Suppressor macrophage treated with lipopolysaccharide for 1 hour (primary cell): ENCODE measurements at regions not wholly inside any gene's neighbourhood (a gene's known extent, or its start where the extent isn't known, plus 50 kb on each side); places are given as distances from the start of the nearest gene placed in this dataset.
"Not testable (repeated sequence)": the region's sequence is repeated elsewhere in the genome, so short reads cannot be mapped to it uniquely, and the experiment has no call there.

Experiments used
- DNase-seq, 3 donors: peaks; one replicate each; pipeline ENCODE4 v3.0.0-alpha.2; 2020 to 2022

DNA sequence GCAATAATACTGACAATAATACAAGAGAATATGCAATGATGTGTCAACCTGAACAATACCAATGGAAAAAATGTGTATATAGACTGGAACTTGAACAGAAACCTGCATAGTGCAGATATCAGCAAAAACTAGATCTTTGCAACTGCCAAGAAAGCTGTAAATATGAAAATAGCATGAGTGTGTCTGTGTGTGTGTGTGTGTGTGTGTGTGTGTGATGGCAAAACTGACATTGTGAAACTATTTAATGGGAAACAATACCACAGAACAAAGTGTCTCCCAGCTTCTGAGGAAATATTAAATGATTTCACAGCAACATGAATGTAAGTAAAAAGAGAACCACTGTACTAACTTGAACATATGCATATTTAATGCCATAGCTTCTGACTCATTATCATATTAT is 558.2 kb upstream of the LINC00305 start:
- peak; percentile 3 to 38 (median 19) for DNase-seq

DNA sequence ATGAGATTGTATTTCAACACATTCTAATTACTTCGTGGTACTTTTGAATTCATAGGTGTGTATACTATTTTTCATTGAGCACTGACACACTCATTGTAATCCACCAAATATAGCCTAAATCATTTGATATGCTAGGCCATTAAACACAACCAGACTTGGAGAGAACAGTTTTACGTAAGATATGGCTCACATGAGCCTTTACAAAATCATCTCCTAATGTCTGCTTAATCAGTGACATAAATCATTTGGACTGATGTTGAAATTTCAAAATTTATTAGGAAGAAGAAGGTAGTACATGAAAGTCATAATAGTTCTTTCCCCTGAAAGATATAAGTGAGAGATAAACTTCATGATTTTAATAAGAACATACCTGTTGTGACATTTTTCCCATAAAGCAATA is 550.2 kb upstream of the LINC00305 start:
- peak in 2 of 3 donors; percentile 12 to 36 for DNase-seq

GRCh38 chr18:64695851-64696553 is 547.1 kb upstream of the LINC00305 start:
- peak in 2 of 3 donors; percentile 19 to 28 for DNase-seq

DNA sequence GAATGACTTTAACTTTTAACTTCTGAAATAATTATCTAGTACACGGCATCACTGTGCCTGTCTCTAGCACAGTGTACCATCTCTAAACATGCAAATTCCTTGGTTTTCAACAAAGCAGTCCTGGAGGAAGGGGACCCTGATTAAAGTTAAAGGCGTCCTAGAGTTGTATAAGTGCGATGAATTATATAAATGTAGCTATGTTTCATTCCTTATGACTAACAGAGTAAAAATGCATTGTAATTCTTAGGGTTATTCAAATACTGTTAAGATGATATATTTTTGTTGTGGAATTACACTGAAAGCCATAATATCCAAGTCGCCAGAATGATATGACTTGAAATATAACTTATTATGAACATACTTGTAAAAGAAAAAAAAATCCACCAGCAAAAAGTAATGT is 544.9 kb upstream of the LINC00305 start:
- DNase-seq: no peak

GRCh38 chr18:64692826-64693225 is 543.9 kb upstream of the LINC00305 start:
- DNase-seq: no peak

DNA sequence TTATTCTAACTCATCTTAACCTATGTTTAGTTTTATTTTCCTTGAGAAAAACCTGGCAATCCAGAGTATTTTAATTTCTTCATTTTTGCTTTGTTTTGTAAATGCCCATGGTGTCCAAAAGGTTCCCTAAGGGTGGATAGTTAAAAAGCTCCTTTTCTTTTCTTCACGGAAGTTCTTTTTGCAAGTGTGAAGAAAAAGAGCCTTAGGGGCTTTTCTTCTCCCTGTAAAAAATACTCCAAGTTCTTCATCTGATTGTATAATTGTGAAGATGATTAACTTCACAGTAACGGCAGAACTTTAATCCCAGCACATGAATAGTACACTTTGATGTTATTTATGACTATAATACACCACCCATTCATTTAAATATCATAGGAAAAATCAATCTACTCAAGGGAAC is 530.2 kb upstream of the LINC00305 start:
- no peak for DNase-seq

GRCh38 chr18:64678048-64678447 is 529.2 kb upstream of the LINC00305 start:
- DNase-seq: no peak

GRCh38 chr18:64674694-64675093 is 525.8 kb upstream of the LINC00305 start:
- DNase-seq: no peak

GRCh38 chr18:64671293-64671692 is 522.4 kb upstream of the LINC00305 start:
- DNase-seq: not testable (repeated sequence)

DNA sequence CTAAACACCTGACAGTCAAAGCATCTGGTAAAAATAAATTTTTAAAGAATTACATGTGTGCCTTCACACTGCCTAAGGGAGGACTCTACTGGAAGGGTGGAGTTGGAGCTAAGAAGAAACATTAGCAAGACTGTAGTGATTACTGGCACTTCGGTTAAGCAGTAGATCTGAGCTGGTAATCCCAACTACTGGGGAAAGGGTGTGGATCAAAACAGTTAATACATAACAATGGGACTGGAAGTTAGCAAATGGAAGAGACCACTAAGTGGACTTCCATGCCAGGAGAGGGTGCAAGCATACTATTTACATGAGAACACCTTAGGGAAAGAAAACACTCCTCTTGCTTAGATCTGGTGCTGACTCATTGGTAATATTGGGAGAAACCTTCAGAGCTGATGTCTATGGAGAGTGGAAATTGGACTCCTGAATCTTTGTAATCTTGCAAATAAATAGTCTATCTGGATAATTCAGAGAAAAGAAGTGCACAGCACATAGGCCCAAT is 519.6 kb upstream of the LINC00305 start:
- no peak for DNase-seq

- DNase-seq: no peak
Measured at GRCh38 chr18:64663086-64663485, 514.2 kb upstream of the LINC00305 start.

- no peak for DNase-seq
Measured at GRCh38 chr18:64659196-64659595, 510.3 kb upstream of the LINC00305 start.

DNA sequence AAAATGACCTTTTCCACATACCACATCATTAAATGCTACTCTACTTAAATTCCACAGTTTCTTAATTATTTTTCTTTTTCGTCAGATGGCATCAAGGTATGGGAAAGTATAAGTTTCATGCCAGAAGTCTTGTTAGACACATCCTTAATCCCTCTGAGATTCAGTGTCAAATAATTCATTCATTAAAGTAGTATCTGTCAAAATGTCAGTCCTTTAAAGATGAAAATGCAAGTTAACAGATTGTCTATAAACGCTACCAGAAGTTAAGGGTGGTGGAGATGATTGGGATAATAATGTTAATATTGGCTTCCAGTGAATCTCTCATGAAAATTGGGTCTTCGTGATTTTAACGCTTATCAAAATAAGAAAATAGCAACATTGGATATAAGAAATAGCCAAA is 504.2 kb upstream of the LINC00305 start:
- DNase-seq: no peak

GRCh38 chr18:64650068-64650467 is 501.2 kb upstream of the LINC00305 start:
- no peak for DNase-seq

GRCh38 chr18:64645753-64646152 is 496.9 kb upstream of the LINC00305 start:
- no peak for DNase-seq

- DNase-seq: no peak
Measured at GRCh38 chr18:64639536-64639935, 490.6 kb upstream of the LINC00305 start.

- DNase-seq: no peak
Measured at GRCh38 chr18:64620971-64621560, 472.2 kb upstream of the LINC00305 start.

GRCh38 chr18:64618390-64618789 is 469.5 kb upstream of the LINC00305 start:
- no peak for DNase-seq

DNA sequence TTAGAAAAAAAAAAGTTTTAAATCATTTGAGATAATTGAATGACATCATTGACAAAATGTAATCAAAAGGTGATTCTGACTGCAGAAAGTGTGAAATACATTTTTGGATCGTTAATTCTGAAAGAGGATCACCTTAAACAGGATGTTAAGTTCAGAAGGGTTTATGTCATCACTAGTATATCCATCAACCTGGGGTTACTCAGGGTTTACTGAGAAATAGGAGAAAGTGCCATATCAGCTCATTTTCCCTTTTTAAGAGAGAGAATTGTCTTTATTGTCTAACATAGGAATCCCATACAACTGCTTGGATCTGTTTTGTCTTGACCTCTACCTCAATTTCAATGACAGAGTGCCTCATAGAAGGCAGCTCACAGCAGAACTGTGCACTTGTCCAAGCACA is 466.1 kb upstream of the LINC00305 start:
- no peak for DNase-seq

DNA sequence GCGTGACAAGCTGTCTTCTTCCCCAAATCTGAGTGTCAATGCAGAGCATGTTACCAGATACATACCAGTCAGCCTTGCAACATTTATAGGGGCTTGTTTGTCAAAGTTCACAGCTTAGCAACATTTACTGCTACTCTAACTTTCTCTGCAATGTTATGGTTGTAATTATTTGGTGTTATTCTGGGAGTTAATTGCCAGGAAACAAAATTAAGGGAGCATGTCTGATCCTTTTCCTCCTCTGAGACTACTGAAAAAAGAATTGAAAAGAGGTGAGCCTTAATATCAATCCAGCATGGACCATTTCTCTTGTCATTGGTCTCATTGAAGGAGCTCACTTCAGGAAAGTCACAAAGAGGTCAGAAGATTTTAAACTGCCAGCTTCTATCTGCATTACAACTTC is 465.6 kb upstream of the LINC00305 start:
- DNase-seq: no peak

DNA sequence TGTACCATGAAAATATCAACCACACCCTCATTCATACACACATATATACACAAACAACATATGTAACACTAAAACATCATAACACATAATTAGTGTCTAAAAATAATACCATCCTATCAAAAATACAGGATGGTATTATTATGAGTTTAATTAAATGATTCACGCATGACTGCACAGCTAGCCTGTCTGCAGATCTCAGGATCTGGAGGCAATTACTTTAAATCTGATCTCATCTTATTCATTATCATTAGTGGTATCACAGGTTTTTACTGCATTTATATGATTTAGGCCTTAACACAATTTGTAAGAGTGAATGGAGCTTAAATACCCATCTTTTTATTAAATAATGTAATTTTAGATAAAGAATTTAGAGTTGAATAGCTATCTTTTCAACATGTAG is 443.4 kb upstream of the LINC00305 start:
- DNase-seq: no peak

DNA sequence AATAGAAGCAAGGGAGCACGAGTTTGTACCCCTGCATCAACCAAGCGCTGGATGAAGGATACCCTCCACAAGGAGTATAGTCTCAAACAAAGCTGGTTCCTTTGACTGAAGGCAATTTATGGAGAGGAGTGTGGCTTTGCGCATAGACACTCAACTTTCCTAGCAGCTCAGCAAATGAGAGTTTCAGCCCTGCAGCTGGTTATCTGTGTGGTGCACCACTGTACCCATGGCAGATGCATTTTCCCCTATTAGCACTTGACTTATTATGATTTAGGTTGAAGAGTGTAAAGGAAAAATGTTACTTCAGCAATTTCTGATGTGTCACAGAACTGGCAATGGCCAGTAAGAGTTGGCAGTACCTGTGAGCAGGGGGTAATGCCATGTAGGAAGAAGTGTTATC is 440.1 kb upstream of the LINC00305 start:
- DNase-seq: no peak

DNA sequence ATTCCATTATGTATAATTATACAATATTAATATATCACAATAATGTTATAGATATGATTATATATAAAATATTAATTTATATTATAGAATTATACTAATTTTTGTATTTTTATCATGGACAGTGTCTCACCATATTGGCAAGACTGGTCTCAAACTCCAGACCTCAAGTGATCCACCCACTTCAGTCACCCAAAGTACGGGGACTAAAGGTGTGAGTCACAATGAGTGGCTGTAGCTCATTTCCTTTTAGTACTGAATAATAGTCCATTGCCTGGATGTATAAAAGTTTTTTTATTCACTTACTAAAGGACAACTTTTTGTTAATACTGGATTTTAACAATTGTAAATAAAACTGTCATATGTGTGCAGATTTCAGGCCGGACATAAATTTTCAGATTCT is 417.6 kb upstream of the LINC00305 start:
- no peak for DNase-seq

- DNase-seq: no peak
Measured at GRCh38 chr18:64562651-64563050, 413.8 kb upstream of the LINC00305 start.

DNA sequence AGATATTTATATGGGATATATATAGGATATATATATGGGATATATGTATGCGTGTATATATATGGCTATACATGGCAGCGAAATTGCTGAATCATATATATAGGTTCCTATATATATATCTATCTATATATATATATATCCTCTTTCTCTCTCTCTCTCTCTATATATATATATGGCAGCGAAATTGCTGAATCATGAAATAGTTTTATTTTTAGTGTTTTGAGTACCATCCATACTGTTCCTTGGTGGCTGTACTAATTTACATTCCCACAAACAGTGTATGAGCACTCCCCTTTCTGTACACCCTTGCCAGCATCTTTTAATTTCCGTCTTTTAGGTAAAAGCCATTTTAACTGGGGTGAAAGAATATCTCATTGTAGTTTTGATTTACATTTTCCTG is 397.6 kb upstream of the LINC00305 start:
- no peak for DNase-seq
